Islet of Langerhans (tissue), 1 donor: ENCODE measurements at regions not wholly inside any gene's neighbourhood (a gene's known extent, or its start where the extent isn't known, plus 50 kb on each side); places are given as distances from the start of the nearest gene placed in this dataset.

Experiments used
- FAIRE-seq: peaks from one replicate; lab custom pipeline; 2011; peaks lifted over from hg19 to GRCh38; lab: Jason Lieb, UNC

DNA sequence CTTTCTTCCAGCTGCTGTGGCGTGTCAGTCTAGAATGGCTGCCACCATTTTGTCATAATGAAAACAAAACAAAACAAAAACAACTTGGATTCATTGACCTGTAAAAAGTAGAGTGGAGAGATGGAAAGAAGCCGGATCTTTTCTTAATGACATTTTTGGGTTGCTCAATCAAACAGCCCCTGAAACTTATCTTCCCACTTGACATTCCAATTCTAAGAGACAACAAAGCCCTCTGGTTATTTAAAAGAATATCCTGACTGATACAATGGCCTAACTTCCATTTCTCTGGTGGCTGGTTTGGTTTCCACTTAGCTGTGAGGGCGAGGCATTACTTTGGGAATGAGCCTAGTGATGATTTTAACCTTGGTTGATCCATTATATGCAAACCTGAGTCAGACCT is 123.7 kb downstream of the AQP4 start:
- no peak for FAIRE-seq

DNA sequence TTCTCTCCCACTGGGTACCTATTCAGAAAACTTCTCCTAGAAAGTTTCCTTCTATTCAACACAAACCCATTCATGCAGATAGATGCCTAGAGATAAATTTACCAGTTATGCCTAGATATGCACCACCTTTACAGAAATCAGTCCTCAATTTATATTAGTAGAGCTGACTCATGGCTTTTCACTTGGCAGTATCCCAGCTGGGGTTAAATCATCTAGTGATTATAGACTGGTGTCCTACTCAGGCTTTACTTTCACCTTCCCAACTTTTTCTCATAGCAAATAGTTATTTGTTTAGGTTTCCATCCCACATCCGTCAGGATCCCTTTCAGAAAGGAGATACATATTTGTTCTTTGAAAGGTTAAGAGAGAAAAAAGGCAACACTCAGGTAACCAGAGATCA is 124.5 kb downstream of the AQP4 start:
- FAIRE-seq: no peak

- no peak for FAIRE-seq
These were observed 125.1 kb downstream of the AQP4 start for GRCh38 chr18:26740396-26740795.

- FAIRE-seq: no peak
These were observed 126.8 kb downstream of the AQP4 start for GRCh38 chr18:26738706-26739105.

GRCh38 chr18:26736301-26736700 is 129.2 kb downstream of the AQP4 start:
- FAIRE-seq: no peak

DNA sequence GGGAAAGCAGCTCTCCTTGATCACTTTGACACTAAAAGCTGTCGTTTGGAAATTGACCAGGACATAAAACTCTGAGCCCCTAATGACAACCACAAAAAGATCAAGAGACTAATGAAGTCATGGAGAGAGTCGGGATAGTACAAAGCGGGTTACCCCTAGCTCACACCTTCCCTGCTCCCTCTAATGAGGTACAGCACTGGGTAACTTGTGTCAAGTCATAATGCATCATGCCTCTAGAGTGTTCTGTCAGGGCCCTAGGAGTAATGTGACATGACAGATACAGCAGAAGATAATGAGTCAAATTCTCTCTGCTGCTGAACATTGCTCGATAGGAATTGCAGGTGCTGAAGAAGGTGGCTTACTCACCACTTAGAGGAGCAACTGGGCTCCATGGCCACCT is 130.7 kb downstream of the AQP4 start:
- no peak for FAIRE-seq

GRCh38 chr18:26729449-26729848 is 136.1 kb downstream of the AQP4 start:
- no peak for FAIRE-seq

DNA sequence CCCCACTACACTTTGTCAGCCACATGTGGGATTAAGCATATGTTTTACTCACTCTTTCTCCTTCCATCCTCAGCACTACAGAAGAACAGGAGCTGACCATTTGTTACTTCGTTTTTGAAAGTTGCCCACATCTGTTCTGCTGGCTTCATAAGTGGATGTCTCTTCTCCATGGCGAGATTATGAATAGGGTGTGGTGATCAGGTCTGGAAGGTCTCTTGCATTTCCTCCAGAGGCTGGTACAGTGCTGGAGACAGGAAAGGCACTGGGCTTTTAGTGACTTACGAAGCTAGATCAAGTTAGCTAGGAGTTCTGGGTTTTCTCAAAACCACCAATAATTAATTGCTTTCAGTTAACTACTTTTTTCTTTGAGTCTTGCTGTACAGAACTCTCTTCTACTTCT is 136.5 kb downstream of the AQP4 start:
- no peak for FAIRE-seq

- FAIRE-seq: no peak
These were observed 141.5 kb downstream of the AQP4 start for GRCh38 chr18:26723981-26724380.

GRCh38 chr18:26722565-26722931 is 143.0 kb downstream of the AQP4 start:
- FAIRE-seq: no peak

GRCh38 chr18:26721854-26722564 is 143.5 kb downstream of the AQP4 start:
- no peak for FAIRE-seq

- no peak for FAIRE-seq
These were observed 145.6 kb downstream of the AQP4 start for GRCh38 chr18:26719896-26720295.

DNA sequence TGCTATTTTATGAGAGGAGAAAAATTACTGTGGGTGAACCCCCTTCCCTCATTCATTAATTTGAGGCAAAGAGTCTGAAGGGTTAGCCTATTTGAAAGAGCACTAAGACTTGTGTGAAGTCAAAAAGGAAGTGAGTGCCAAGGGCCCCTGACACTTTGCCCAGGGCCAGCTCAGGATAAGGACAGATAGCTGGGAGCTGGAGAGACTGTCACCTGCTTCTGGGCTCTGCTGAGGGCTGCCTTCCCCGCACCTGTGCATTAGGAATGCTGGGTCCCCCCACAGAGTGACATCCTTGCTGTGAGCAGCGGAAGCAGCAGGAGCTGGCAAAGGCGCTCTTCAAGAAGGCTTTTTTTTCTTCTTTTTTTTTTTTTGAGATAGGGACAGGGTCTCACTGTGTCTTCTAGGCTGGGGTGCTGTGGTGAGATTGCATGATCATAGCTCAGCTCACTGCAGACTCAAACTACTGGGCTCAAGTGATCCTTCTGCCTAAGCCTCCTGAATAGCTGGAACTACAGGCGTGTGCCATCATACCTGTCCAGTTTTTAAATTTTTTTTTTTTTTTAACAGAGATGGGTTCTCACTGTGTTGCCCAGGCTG is 148.3 kb downstream of the AQP4 start:
- FAIRE-seq: no peak

DNA sequence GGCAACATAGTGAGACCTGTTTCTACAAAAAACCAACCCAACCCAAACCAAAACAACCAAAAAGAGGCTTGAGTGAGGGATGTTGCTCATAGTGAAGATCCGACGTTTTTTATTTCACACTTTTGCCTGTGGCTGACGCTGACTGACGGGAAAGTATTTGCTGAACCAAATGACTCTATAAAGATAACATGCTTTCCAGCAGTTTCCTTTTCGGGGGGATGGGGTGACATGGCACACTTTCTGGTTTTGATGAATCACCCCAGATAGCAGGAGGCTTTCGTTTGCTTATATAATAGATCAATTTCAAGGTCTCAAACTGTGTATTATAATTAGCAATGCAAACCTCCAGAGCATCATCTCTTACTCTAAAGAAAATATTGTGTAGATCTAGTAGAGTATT is 150.8 kb downstream of the AQP4 start:
- no peak for FAIRE-seq

GRCh38 chr18:26711756-26712155 is 153.8 kb downstream of the AQP4 start:
- no peak for FAIRE-seq

GRCh38 chr18:26710470-26711096 is 154.9 kb downstream of the AQP4 start:
- FAIRE-seq: no peak

- no peak for FAIRE-seq
These were observed 155.6 kb downstream of the AQP4 start for GRCh38 chr18:26709897-26710296.

DNA sequence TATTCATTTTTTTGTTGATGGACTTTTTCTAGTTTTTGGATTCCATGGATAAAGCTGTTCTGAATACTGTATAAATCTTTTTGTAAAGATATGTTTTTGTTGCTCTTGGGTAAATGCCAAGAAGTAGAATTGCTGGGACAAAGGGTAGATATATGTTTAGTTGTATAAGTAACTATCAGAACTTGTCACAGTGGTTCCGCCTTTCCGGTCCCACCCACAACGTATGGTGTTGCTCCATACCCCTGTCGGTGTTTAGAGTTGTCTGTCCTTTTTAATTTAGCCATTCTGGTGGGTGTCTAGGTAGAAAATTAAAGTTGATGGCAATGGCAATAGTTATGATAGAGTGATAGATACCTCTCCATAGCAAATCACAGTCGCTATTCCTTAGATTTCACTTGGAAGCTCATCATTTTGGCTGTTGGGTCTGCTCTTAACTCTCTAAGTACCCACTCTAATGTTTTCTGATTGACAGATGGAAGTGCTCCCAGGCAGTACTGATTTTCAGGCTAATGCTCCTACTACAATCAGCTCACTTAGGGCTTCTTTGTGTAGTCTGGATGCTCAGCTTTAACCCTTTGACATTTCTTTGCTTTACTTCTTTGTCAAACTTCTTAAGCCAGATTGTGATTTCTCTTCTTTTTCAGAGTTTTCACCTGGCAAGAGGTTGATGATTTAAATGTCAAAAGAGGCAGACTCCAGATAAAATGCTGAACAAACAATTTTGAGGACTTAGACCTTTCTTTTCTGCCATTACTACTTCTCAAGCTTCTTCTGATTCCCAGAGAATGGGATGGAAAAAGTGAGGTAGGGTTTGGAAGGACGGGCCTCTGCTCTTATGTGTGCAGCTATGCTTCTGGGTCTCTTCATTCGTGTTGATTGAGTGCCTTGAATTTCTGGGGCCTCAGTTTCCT is 156.4 kb downstream of the AQP4 start:
- no peak for FAIRE-seq

- FAIRE-seq: no peak
These were observed 158.6 kb downstream of the AQP4 start for GRCh38 chr18:26706911-26707351.

DNA sequence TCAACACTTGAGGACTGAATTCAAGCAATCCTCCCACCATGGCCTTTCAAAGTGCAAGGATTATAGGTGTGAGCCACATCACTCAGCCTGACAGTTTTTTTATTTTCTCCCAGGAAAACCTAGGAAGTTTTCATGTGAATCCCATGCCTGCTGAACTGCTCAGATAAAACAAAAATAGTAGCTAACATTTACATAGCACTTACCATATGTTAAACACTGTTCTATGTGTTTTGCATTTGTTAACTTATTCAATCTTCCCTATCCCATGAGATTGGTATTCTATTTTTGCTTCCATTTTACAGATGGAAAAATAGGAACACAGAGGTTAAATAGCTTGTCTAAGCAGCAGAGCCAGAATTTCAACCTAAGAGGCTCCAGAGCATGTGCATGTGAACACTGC is 157.4 kb upstream of the KCTD1 start:
- FAIRE-seq: no peak

GRCh38 chr18:26703170-26703930 is 155.0 kb upstream of the KCTD1 start:
- FAIRE-seq: no peak

GRCh38 chr18:26702086-26702485 is 153.7 kb upstream of the KCTD1 start:
- FAIRE-seq: no peak
